Inflammatory macrophage treated with lipopolysaccharide for 4 hours (primary cell): ENCODE measurements at regions not wholly inside any gene's neighbourhood (a gene's known extent, or its start where the extent isn't known, plus 50 kb on each side); places are given as distances from the start of the nearest gene placed in this dataset.

Experiments
- DNase-seq: peaks from one replicate; pipeline ENCODE4 v3.0.0-alpha.2; 2020

- peak; percentile 63 for DNase-seq
Measured at GRCh38 chr6:163698086-163698485, 283.6 kb downstream of the QKI start.

GRCh38 chr6:163696311-163696710, 281.8 kb downstream of the QKI start:
- peak; percentile 66 for DNase-seq

GRCh38 chr6:163695414-163695864, 280.9 kb downstream of the QKI start:
- no peak for DNase-seq

GRCh38 chr6:163694988-163695398, 280.5 kb downstream of the QKI start:
- DNase-seq, result no peak

- no peak for DNase-seq
Measured at GRCh38 chr6:163694072-163694471, 279.6 kb downstream of the QKI start.

- DNase-seq, result no peak
Measured at GRCh38 chr6:163691049-163691448, 276.5 kb downstream of the QKI start.

GRCh38 chr6:163688739-163689362, 274.3 kb downstream of the QKI start:
- DNase-seq, result no peak

GRCh38 chr6:163687075-163687474, 272.6 kb downstream of the QKI start:
- no peak for DNase-seq

GRCh38 chr6:163686301-163686700, 271.8 kb downstream of the QKI start:
- no peak for DNase-seq

- no peak for DNase-seq
Measured at GRCh38 chr6:163683105-163683622, 268.6 kb downstream of the QKI start.

GRCh38 chr6:163679753-163680152, 265.2 kb downstream of the QKI start:
- no peak for DNase-seq

GRCh38 chr6:163679012-163679660, 264.6 kb downstream of the QKI start:
- no peak for DNase-seq

GRCh38 chr6:163675611-163676010, 261.1 kb downstream of the QKI start:
- no peak for DNase-seq

- DNase-seq, result no peak
Measured at GRCh38 chr6:163672710-163673109, 258.2 kb downstream of the QKI start.

- no peak for DNase-seq
Measured at GRCh38 chr6:163671791-163672190, 257.3 kb downstream of the QKI start.

GRCh38 chr6:163671355-163671754, 256.8 kb downstream of the QKI start:
- DNase-seq, result no peak

- no peak for DNase-seq
Measured at GRCh38 chr6:163670336-163670735, 255.8 kb downstream of the QKI start.

GRCh38 chr6:163668061-163668426, 253.5 kb downstream of the QKI start:
- no peak for DNase-seq

- DNase-seq, result peak; percentile 96
Measured at GRCh38 chr6:163667372-163668060, 253.0 kb downstream of the QKI start.

GRCh38 chr6:163665464-163665863, 250.9 kb downstream of the QKI start:
- no peak for DNase-seq

GRCh38 chr6:163663575-163663974, 249.1 kb downstream of the QKI start:
- no peak for DNase-seq

GRCh38 chr6:163662604-163663225, 248.2 kb downstream of the QKI start:
- DNase-seq, result no peak

- peak; percentile 83 for DNase-seq
Measured at GRCh38 chr6:163661272-163661671, 246.8 kb downstream of the QKI start.

GRCh38 chr6:163659803-163660202, 245.3 kb downstream of the QKI start:
- peak; percentile 35 for DNase-seq
